Thoracic aorta (tissue), 2 donors: ENCODE measurements at regions not wholly inside any gene's neighbourhood (a gene's known extent, or its start where the extent isn't known, plus 50 kb on each side); places are given as distances from the start of the nearest gene placed in this dataset.

Experiments
- ATAC-seq: fragments of 150-250 bp; one replicate; pipeline ENCODE4 v1.8.0; 2017; ENCODE audit warnings: low read depth; ENCODE audit not compliant: insufficient number of reproducible peaks, low FRiP score
- DNase-seq: peaks from one replicate; pipeline ENCODE4 v3.0.0-alpha.2; 2020; ENCODE audit warnings: low spot score
- H3K27ac ChIP-seq, 2 donors: fragments of 200-600 bp; sonication (generic); 1 replicate in 1 of 2; 2 replicates in 1 of 2; pipeline ENCODE4 v1.5.1; 2016; ENCODE audit warnings: mild to moderate bottlenecking in 2 of 2, moderate library complexity in 2 of 2
- H3K27me3 ChIP-seq: fragments of 200-600 bp; sonication (generic); replicated peaks from 2 replicates; pipeline ENCODE4 v1.6.0; 2016; ENCODE audit warnings: mild to moderate bottlenecking; ENCODE audit not compliant: insufficient read depth
- H3K36me3 ChIP-seq: fragments of 200-600 bp; sonication (generic); one replicate; pipeline ENCODE4 v1.5.1; 2016
- H3K4me1 ChIP-seq, 2 donors: fragments of 200-600 bp; sonication (generic); 1 replicate in 1 of 2; 2 replicates in 1 of 2; pipeline versions ENCODE4 v1.5.1 to v1.6.0; 2016; ENCODE audit warnings: low read depth in 2 of 2, mild to moderate bottlenecking in 1 of 2; ENCODE audit not compliant: control insufficient read depth in 1 of 2
- H3K4me3 ChIP-seq: fragments of 200-600 bp; sonication (generic); 2 replicates; pipeline ENCODE4 v1.5.1; 2016; ENCODE audit warnings: mild to moderate bottlenecking
- H3K9me3 ChIP-seq: fragments of 200-600 bp; sonication (generic); 2 replicates; pipeline ENCODE4 v1.5.1; 2016
- TF ChIP-seq, protein P1 (sequence below): fragments of 200-600 bp; sonication (generic); IDR thresholded peaks from one replicate; pipeline ENCODE4 v1.5.1; 2019; ENCODE audit warnings: antibody characterized with exemption

- no peak overlapping the region for H3K4me3 ChIP-seq
- DNase-seq, result no peak
- H3K27me3 ChIP-seq, result no peaks in the 10 kb centered on the region
- TF ChIP-seq, protein P1, sequence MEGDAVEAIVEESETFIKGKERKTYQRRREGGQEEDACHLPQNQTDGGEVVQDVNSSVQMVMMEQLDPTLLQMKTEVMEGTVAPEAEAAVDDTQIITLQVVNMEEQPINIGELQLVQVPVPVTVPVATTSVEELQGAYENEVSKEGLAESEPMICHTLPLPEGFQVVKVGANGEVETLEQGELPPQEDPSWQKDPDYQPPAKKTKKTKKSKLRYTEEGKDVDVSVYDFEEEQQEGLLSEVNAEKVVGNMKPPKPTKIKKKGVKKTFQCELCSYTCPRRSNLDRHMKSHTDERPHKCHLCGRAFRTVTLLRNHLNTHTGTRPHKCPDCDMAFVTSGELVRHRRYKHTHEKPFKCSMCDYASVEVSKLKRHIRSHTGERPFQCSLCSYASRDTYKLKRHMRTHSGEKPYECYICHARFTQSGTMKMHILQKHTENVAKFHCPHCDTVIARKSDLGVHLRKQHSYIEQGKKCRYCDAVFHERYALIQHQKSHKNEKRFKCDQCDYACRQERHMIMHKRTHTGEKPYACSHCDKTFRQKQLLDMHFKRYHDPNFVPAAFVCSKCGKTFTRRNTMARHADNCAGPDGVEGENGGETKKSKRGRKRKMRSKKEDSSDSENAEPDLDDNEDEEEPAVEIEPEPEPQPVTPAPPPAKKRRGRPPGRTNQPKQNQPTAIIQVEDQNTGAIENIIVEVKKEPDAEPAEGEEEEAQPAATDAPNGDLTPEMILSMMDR, result no peak
- no peaks in the 10 kb centered on the region for H3K36me3 ChIP-seq
- no peak overlapping the region for H3K27ac ChIP-seq
- no peaks in the 10 kb centered on the region for H3K4me1 ChIP-seq
- no peaks in the 10 kb centered on the region for H3K9me3 ChIP-seq
- no peak for ATAC-seq
Observed at GRCh38 chr20:39504710-39505094, 542.6 kb downstream of the DHX35 start.

- H3K36me3 ChIP-seq, result no peaks in the 10 kb centered on the region
- ATAC-seq (no peak), DNase-seq (no peak)
- H3K9me3 ChIP-seq, result no peaks in the 10 kb centered on the region
- no peak overlapping the region for H3K27ac ChIP-seq
- no peak overlapping the region for H3K4me3 ChIP-seq
- no peaks in the 10 kb centered on the region for H3K27me3 ChIP-seq
- TF ChIP-seq, protein P1, result no peak
- no peaks in the 10 kb centered on the region for H3K4me1 ChIP-seq
Observed at GRCh38 chr20:39503902-39504709, 542.0 kb downstream of the DHX35 start.

GRCh38 chr20:39492223-39492797 lies 530.2 kb downstream of the DHX35 start:
- H3K36me3 ChIP-seq, result no peaks in the 10 kb centered on the region
- TF ChIP-seq, protein P1, result no peak
- ATAC-seq (no peak), DNase-seq (no peak)
- no peaks in the 10 kb centered on the region for H3K9me3 ChIP-seq
- no peak overlapping the region for H3K4me3 ChIP-seq
- no peak overlapping the region for H3K27ac ChIP-seq
- no peaks in the 10 kb centered on the region for H3K4me1 ChIP-seq
- H3K27me3 ChIP-seq, result no peaks in the 10 kb centered on the region

- ATAC-seq, result no peak
- Histone ChIP-seq H3K9me3 (no peaks in the 10 kb centered on the region), H3K4me3 (no peak overlapping the region), H3K36me3 (no peaks in the 10 kb centered on the region), H3K27me3 (no peaks in the 10 kb centered on the region), H3K4me1 (no peaks in the 10 kb centered on the region), H3K27ac (no peak overlapping the region)
- TF ChIP-seq, protein P1, result no peak
- no peak for DNase-seq
Observed at GRCh38 chr20:39491711-39492110, 529.6 kb downstream of the DHX35 start.

GRCh38 chr20:39489986-39490560 lies 527.9 kb downstream of the DHX35 start:
- Histone ChIP-seq H3K27ac (no peak overlapping the region), H3K27me3 (no peaks in the 10 kb centered on the region), H3K4me1 (no peaks in the 10 kb centered on the region), H3K9me3 (no peaks in the 10 kb centered on the region), H3K36me3 (no peaks in the 10 kb centered on the region), H3K4me3 (no peak overlapping the region)
- ATAC-seq (no peak), DNase-seq (no peak)
- TF ChIP-seq, protein P1, result no peak
